HPDE6-E6E7 (cell line): ENCODE measurements at regions not wholly inside any gene's neighbourhood (a gene's known extent, or its start where the extent isn't known, plus 50 kb on each side); places are given as distances from the start of the nearest gene placed in this dataset.

Experiments
- DNase-seq: peaks from one replicate; pipeline ENCODE4 v3.0.0; 2011; ENCODE audit warnings: missing footprints; ENCODE audit errors: extremely low spot score

- DNase-seq, result no peak
Measured at GRCh38 chrX:10079231-10079630, 77.5 kb upstream of the CLCN4 start.

DNA sequence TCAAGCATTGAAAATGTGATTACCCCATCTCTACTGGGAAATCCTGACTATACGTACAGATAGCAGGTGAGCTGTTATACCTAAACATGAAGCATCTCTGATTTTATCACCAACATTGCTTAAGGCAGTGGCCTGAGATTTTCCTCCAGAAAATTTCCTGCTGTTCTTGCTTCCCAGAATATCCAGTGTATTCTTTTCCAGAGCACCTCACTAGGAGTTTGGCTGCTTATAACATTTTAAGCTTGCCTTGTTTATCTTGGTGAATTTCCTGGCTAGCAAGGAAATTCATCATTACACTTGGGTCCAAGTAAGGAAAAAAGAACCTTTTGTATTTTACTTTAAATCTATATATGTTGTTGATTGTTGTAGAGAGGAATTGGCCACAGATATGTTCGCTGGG is 73.0 kb upstream of the CLCN4 start:
- DNase-seq, result no peak

DNA sequence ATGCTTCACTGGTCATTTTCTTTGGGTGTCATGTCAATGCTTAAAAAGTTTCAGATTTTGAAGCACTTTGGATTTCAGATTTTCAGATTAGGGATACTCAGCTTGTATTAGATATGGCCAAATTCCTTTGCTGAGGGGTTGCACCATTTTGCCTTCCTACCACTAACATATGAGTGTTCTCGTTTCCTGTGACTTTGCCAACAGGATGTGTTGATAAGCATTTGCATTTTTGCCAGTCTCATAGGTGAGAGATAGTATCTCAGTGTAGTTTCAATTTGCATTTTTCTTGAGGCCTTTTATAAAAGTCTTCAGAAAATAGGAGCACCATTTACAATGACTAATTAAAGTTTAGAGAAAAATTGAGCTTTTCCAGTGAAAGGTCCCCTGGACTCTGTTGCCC is 71.6 kb upstream of the CLCN4 start:
- no peak for DNase-seq

DNA sequence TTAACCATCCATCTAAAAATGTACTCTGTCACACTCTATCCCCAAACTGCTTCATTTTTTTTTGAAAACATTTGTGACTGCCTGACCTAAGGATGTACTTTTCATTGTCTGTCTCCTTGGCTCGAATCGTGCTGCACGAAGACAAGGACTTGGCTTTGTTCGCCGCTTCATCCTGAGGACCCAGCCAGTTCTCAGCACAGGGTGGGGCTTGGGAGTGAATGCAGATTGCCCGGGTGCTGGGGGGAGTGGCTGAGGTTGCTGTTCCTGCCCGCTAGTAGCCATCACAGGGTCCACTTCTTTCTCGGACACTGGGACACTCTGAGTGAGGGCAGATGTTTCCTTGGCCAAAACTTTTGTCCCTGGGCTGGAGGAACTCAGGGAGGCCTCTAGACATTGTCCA is 70.1 kb upstream of the CLCN4 start:
- DNase-seq, result no peak

DNA sequence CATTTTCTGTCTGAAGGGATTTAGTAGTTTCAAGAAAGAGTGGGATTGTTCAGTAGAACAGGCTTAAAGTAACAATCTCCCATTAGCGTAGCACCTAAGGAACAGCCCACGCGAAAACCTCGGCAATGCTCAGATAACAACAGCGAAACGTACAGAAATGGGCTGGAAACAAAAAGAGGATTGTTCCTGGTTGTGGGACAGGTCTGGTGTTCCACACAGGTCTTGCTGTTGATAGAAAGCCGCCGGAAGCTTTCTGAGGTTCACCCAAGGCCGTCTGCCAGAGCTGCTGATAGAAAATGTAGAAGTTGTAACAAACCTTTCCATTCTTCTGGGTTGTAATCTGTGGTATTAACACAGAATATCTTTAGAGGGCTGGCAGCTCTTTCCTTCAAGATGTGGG is 69.4 kb upstream of the CLCN4 start:
- no peak for DNase-seq

GRCh38 chrX:10089378-10089795 is 67.4 kb upstream of the CLCN4 start:
- no peak for DNase-seq

DNA sequence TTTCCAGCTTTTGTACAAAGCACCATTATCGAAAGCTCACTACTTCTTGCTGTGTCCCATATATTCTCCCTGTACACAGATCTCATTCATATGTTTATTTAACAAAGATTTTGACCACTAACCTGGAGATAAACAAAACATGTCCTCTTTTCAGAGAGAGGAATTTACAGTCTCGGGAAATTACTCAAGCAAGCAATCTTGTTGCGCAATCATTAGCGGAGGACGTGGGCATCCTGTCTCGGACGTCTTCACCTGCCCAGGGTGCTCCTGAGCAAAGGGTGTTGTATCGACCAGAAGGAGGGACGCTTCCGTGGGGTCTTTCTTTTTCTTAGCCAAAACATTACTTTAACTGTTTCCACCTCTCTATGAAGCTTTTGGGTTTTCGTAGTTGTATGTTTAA is 66.5 kb upstream of the CLCN4 start:
- DNase-seq, result no peak

- no peak for DNase-seq
Measured at GRCh38 chrX:10095246-10095645, 61.5 kb upstream of the CLCN4 start.

- DNase-seq, result no peak
Measured at GRCh38 chrX:10095698-10096432, 60.9 kb upstream of the CLCN4 start.

DNA sequence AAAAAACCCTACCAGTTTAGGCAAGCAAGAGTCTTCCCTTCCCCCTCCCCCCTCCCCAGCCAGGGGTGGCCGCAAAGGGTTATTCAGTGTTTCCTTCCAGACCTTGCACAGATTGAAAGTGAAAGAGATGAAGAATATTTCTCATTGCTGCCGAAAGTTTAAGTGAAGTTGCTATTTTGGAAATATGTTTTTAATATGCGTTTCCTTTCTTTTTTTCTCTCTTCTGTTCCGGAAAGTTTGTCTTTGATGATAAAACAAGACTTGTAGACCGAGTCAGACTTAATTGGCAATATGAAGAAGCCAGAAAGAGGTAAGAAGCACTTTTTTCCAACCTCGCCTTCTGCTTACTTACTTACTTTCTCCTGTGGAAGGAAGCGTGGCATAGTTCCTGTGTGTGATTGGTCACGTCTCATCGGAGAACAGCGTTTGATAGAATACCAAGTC is 58.5 kb upstream of the CLCN4 start:
- DNase-seq, result no peak

DNA sequence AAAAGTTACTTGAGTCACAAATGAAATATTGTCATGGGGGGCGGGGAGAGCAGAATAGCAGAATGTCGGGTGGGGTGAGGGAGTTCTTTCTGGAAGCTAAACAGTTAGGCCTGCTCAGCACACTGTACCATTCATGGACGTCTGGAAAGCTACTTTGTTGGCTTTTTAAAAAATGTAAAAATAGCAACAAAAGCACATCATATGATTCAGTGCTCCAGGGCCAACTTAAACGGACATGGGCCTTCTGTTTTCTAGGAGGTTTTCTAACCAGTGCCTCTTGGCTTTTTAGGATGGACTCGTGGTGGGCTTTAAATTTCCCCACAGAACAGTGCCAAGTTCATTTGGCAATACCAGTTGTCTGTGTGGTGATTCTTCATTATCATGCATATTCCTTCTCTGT is 57.4 kb upstream of the CLCN4 start:
- DNase-seq, result no peak

DNA sequence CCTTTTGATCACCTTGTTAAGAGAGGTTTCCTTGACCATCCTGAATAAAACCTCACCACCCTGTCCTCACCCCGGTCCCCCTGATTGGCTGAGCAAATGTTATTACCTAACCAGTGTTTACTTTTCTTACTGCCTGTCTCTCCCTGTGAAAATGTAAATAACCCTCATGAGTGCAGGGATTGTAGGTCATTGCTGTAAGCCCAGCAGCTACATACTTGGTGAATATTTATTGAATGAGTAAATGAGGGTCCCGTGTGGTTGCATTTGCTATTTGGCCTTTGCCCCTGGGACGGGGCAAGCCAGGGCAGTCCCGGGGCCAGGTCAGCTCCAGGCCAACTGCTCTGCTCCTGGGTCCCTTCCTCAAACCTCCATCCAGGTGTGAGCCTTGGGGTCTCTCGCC is 55.5 kb upstream of the CLCN4 start:
- no peak for DNase-seq

GRCh38 chrX:10102046-10102704 is 54.6 kb upstream of the CLCN4 start:
- DNase-seq, result no peak

GRCh38 chrX:10103023-10103422 is 53.8 kb upstream of the CLCN4 start:
- DNase-seq, result no peak

- no peak for DNase-seq
Measured at GRCh38 chrX:10104958-10105658, 51.7 kb upstream of the CLCN4 start.

DNA sequence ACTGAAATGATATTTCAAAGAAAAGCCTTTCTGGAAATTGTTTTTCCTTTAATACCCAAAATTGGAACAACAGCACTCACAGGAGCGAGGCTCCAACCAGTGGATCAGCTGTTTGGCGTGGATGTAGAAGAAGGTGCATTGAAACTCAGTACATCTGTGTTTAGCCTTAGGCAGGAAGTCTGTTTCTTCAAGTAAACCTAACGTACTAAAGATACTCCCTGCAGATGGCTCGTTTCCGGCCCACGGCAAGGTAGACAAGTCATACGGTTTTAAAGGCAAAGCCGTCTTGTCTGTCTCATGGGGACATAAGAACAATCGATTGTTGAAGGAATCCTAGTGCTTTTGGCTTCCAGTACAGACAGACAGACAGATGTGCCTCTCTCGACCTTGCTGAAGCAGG is 50.0 kb upstream of the CLCN4 start:
- no peak for DNase-seq
